Progenitor cell of endocrine pancreas (in vitro differentiated cells): ENCODE measurements at regions not wholly inside any gene's neighbourhood (a gene's known extent, or its start where the extent isn't known, plus 50 kb on each side); places are given as distances from the start of the nearest gene placed in this dataset.
"Not testable (repeated sequence)": the region's sequence is repeated elsewhere in the genome, so short reads cannot be mapped to it uniquely, and the experiment has no call there.

Experiments
- DNase-seq: peaks from one replicate; pipeline ENCODE4 v3.0.0; 2021; ENCODE audit warnings: low spot score; ENCODE audit not compliant: unreplicated experiment
- H3K27ac Mint-ChIP-seq: 2 replicates; pipeline ENCODE4 v1.8.0; 2021; ENCODE audit warnings: mild to moderate bottlenecking, moderate library complexity, mixed read lengths
- H3K27me3 Mint-ChIP-seq: 2 replicates; pipeline ENCODE4 v1.8.0; 2021; ENCODE audit warnings: mixed read lengths
- H3K36me3 Mint-ChIP-seq: 2 replicates; pipeline ENCODE4 v1.8.0; 2022; ENCODE audit warnings: mixed read lengths; ENCODE audit not compliant: insufficient read depth
- H3K4me1 Mint-ChIP-seq: 2 replicates; pipeline ENCODE4 v1.8.0; 2021; ENCODE audit warnings: low read depth, mixed read lengths
- H3K4me3 Mint-ChIP-seq: 2 replicates; pipeline ENCODE4 v1.8.0; 2021; ENCODE audit warnings: low read depth, mild to moderate bottlenecking, moderate library complexity, mixed read lengths
- H3K9me3 Mint-ChIP-seq: 2 replicates; pipeline ENCODE4 v1.8.0; 2021; ENCODE audit warnings: low read depth, mixed read lengths
- CTCF ChIP-seq: fragments of 200-600 bp; sonication (generic); IDR thresholded peaks from one replicate; pipeline ENCODE4 v1.5.0; 2021; ENCODE audit warnings: antibody characterized with exemption, mild to moderate bottlenecking; ENCODE audit not compliant: unreplicated experiment

GRCh38 chr5:67941614-67942401, 273.7 kb upstream of the PIK3R1 start:
- no peak for DNase-seq
- peaks cover 2% of the 10 kb centered on the region for H3K9me3 Mint-ChIP-seq
- H3K4me3 Mint-ChIP-seq: no peak overlapping the region
- H3K36me3 Mint-ChIP-seq: no peaks in the 10 kb centered on the region
- H3K27ac Mint-ChIP-seq: no peak overlapping the region
- H3K27me3 Mint-ChIP-seq: no peaks in the 10 kb centered on the region
- TF ChIP-seq CTCF: no peak
- H3K4me1 Mint-ChIP-seq: no peaks in the 10 kb centered on the region

- no peaks in the 10 kb centered on the region for H3K27me3 Mint-ChIP-seq
- H3K4me3 Mint-ChIP-seq: no peak overlapping the region
- H3K27ac Mint-ChIP-seq: no peak overlapping the region
- peaks cover 10% of the 10 kb centered on the region for H3K9me3 Mint-ChIP-seq
- no peak for TF ChIP-seq CTCF
- H3K4me1 Mint-ChIP-seq: peaks cover 6% of the 10 kb centered on the region
- no peak for DNase-seq
- no peaks in the 10 kb centered on the region for H3K36me3 Mint-ChIP-seq
These were observed 279.5 kb upstream of the PIK3R1 start for GRCh38 chr5:67935908-67936566.

- H3K27ac Mint-ChIP-seq: no peak overlapping the region
- TF ChIP-seq CTCF: no peak
- peaks cover 10% of the 10 kb centered on the region for H3K9me3 Mint-ChIP-seq
- peaks cover 6% of the 10 kb centered on the region for H3K4me1 Mint-ChIP-seq
- no peaks in the 10 kb centered on the region for H3K36me3 Mint-ChIP-seq
- no peak for DNase-seq
- H3K4me3 Mint-ChIP-seq: no peak overlapping the region
- H3K27me3 Mint-ChIP-seq: no peaks in the 10 kb centered on the region
These were observed 280.6 kb upstream of the PIK3R1 start for GRCh38 chr5:67934976-67935375.

- Mint-ChIP-seq H3K4me1 (peaks cover 2% of the 10 kb centered on the region), H3K27ac (no peak overlapping the region), H3K36me3 (no peaks in the 10 kb centered on the region), H3K9me3 (no peaks in the 10 kb centered on the region), H3K4me3 (no peak overlapping the region), H3K27me3 (no peaks in the 10 kb centered on the region)
- DNase-seq: no peak
- TF ChIP-seq CTCF: no peak
These were observed 290.0 kb upstream of the PIK3R1 start for GRCh38 chr5:67925511-67925910.

- no peaks in the 10 kb centered on the region for H3K27me3 Mint-ChIP-seq
- no peaks in the 10 kb centered on the region for H3K36me3 Mint-ChIP-seq
- H3K27ac Mint-ChIP-seq: no peak overlapping the region
- DNase-seq: no peak
- peaks cover 10% of the 10 kb centered on the region for H3K9me3 Mint-ChIP-seq
- H3K4me3 Mint-ChIP-seq: no peak overlapping the region
- no peak for TF ChIP-seq CTCF
- H3K4me1 Mint-ChIP-seq: peaks cover 2% of the 10 kb centered on the region
These were observed 294.5 kb upstream of the PIK3R1 start for GRCh38 chr5:67921004-67921601.

- H3K36me3 Mint-ChIP-seq, H3K4me1 Mint-ChIP-seq, H3K27ac Mint-ChIP-seq, H3K27me3 Mint-ChIP-seq, H3K4me3 Mint-ChIP-seq, DNase-seq: not testable (repeated sequence)
- peaks cover 10% of the 10 kb centered on the region for H3K9me3 Mint-ChIP-seq
These were observed 296.0 kb upstream of the PIK3R1 start for GRCh38 chr5:67919532-67919931.
